ENCODE measurements at regions not wholly inside any gene's neighbourhood (a gene's known extent, or its start where the extent isn't known, plus 50 kb on each side); places are given as distances from the start of the nearest gene placed in this dataset.

- Histone ChIP-seq H3K27ac (ENCODE audit: low read depth in 2 of 2, low read length in 2 of 2) (no peak overlapping the region), H3K27me3 (ENCODE audit: control insufficient read depth in 2 of 2, insufficient read depth in 2 of 2, low read length in 2 of 2) (no peaks in the 10 kb centered on the region), H3K4me3 (ENCODE audit: low read length in 2 of 2) (no peak overlapping the region), H3K9ac (ENCODE audit: low read depth in 1 of 2, low read length in 2 of 2) (no peak overlapping the region), H3K9me3 (ENCODE audit: control insufficient read depth in 2 of 2, low read length in 2 of 2) (no peaks in the 10 kb centered on the region), H3K36me3 (ENCODE audit: control insufficient read depth in 2 of 2, insufficient read depth in 2 of 2, low read length in 2 of 2) (no peaks in the 10 kb centered on the region), H3K4me1 (ENCODE audit: control insufficient read depth in 2 of 2, insufficient read depth in 2 of 2, low read length in 2 of 2) (no peaks in the 10 kb centered on the region)
Observed at GRCh38 chr18:28469946-28470345, 293.0 kb upstream of the CDH2 start.

GRCh38 chr18:28468901-28469300 is 292.0 kb upstream of the CDH2 start:
- no peaks in the 10 kb centered on the region for H3K9me3 ChIP-seq (ENCODE audit: control insufficient read depth in 2 of 2, low read length in 2 of 2)
- no peaks in the 10 kb centered on the region for H3K36me3 ChIP-seq (ENCODE audit: control insufficient read depth in 2 of 2, insufficient read depth in 2 of 2, low read length in 2 of 2)
- no peak overlapping the region for H3K27ac ChIP-seq (ENCODE audit: low read depth in 2 of 2, low read length in 2 of 2)
- H3K4me1 ChIP-seq (ENCODE audit: control insufficient read depth in 2 of 2, insufficient read depth in 2 of 2, low read length in 2 of 2), result no peaks in the 10 kb centered on the region
- H3K27me3 ChIP-seq (ENCODE audit: control insufficient read depth in 2 of 2, insufficient read depth in 2 of 2, low read length in 2 of 2), result no peaks in the 10 kb centered on the region
- no peak overlapping the region for H3K9ac ChIP-seq (ENCODE audit: low read depth in 1 of 2, low read length in 2 of 2)
- H3K4me3 ChIP-seq (ENCODE audit: low read length in 2 of 2), result no peak overlapping the region

- Histone ChIP-seq H3K4me1 (ENCODE audit: control insufficient read depth in 2 of 2, insufficient read depth in 2 of 2, low read length in 2 of 2) (no peaks in the 10 kb centered on the region), H3K4me3 (ENCODE audit: low read length in 2 of 2) (no peak overlapping the region), H3K9me3 (ENCODE audit: control insufficient read depth in 2 of 2, low read length in 2 of 2) (peaks cover 2% of the 10 kb centered on the region in 2 donors), H3K9ac (ENCODE audit: low read depth in 1 of 2, low read length in 2 of 2) (no peak overlapping the region), H3K27ac (ENCODE audit: low read depth in 2 of 2, low read length in 2 of 2) (no peak overlapping the region), H3K36me3 (ENCODE audit: control insufficient read depth in 2 of 2, insufficient read depth in 2 of 2, low read length in 2 of 2) (no peaks in the 10 kb centered on the region), H3K27me3 (ENCODE audit: control insufficient read depth in 2 of 2, insufficient read depth in 2 of 2, low read length in 2 of 2) (no peaks in the 10 kb centered on the region)
Observed at GRCh38 chr18:28466204-28466603, 289.3 kb upstream of the CDH2 start.

- Histone ChIP-seq H3K9me3 (ENCODE audit: control insufficient read depth in 2 of 2, low read length in 2 of 2) (peaks cover 2% of the 10 kb centered on the region in 2 donors), H3K4me1 (ENCODE audit: control insufficient read depth in 2 of 2, insufficient read depth in 2 of 2, low read length in 2 of 2) (no peaks in the 10 kb centered on the region), H3K4me3 (ENCODE audit: low read length in 2 of 2) (no peak overlapping the region), H3K27ac (ENCODE audit: low read depth in 2 of 2, low read length in 2 of 2) (no peak overlapping the region), H3K36me3 (ENCODE audit: control insufficient read depth in 2 of 2, insufficient read depth in 2 of 2, low read length in 2 of 2) (no peaks in the 10 kb centered on the region), H3K27me3 (ENCODE audit: control insufficient read depth in 2 of 2, insufficient read depth in 2 of 2, low read length in 2 of 2) (no peaks in the 10 kb centered on the region), H3K9ac (ENCODE audit: low read depth in 1 of 2, low read length in 2 of 2) (no peak overlapping the region)
Observed at GRCh38 chr18:28459587-28459986, 282.7 kb upstream of the CDH2 start.

GRCh38 chr18:28458751-28459150 is 281.8 kb upstream of the CDH2 start:
- Histone ChIP-seq H3K36me3 (ENCODE audit: control insufficient read depth in 2 of 2, insufficient read depth in 2 of 2, low read length in 2 of 2) (no peaks in the 10 kb centered on the region), H3K27me3 (ENCODE audit: control insufficient read depth in 2 of 2, insufficient read depth in 2 of 2, low read length in 2 of 2) (no peaks in the 10 kb centered on the region), H3K27ac (ENCODE audit: low read depth in 2 of 2, low read length in 2 of 2) (no peak overlapping the region), H3K9ac (ENCODE audit: low read depth in 1 of 2, low read length in 2 of 2) (no peak overlapping the region), H3K4me1 (ENCODE audit: control insufficient read depth in 2 of 2, insufficient read depth in 2 of 2, low read length in 2 of 2) (no peaks in the 10 kb centered on the region), H3K9me3 (ENCODE audit: control insufficient read depth in 2 of 2, low read length in 2 of 2) (peaks cover 2% of the 10 kb centered on the region in 2 donors), H3K4me3 (ENCODE audit: low read length in 2 of 2) (no peak overlapping the region)

GRCh38 chr18:28457784-28458183 is 280.9 kb upstream of the CDH2 start:
- Histone ChIP-seq H3K27me3 (ENCODE audit: control insufficient read depth in 2 of 2, insufficient read depth in 2 of 2, low read length in 2 of 2) (no peaks in the 10 kb centered on the region), H3K9ac (ENCODE audit: low read depth in 1 of 2, low read length in 2 of 2) (no peak overlapping the region), H3K27ac (ENCODE audit: low read depth in 2 of 2, low read length in 2 of 2) (no peak overlapping the region), H3K4me3 (ENCODE audit: low read length in 2 of 2) (no peak overlapping the region), H3K36me3 (ENCODE audit: control insufficient read depth in 2 of 2, insufficient read depth in 2 of 2, low read length in 2 of 2) (no peaks in the 10 kb centered on the region), H3K9me3 (ENCODE audit: control insufficient read depth in 2 of 2, low read length in 2 of 2) (no peaks in the 10 kb centered on the region), H3K4me1 (ENCODE audit: control insufficient read depth in 2 of 2, insufficient read depth in 2 of 2, low read length in 2 of 2) (no peaks in the 10 kb centered on the region)

GRCh38 chr18:28455971-28456370 is 279.0 kb upstream of the CDH2 start:
- no peak overlapping the region for H3K27ac ChIP-seq (ENCODE audit: low read depth in 2 of 2, low read length in 2 of 2)
- H3K4me3 ChIP-seq (ENCODE audit: low read length in 2 of 2), result no peak overlapping the region
- no peaks in the 10 kb centered on the region for H3K36me3 ChIP-seq (ENCODE audit: control insufficient read depth in 2 of 2, insufficient read depth in 2 of 2, low read length in 2 of 2)
- no peaks in the 10 kb centered on the region for H3K4me1 ChIP-seq (ENCODE audit: control insufficient read depth in 2 of 2, insufficient read depth in 2 of 2, low read length in 2 of 2)
- no peaks in the 10 kb centered on the region for H3K9me3 ChIP-seq (ENCODE audit: control insufficient read depth in 2 of 2, low read length in 2 of 2)
- no peak overlapping the region for H3K9ac ChIP-seq (ENCODE audit: low read depth in 1 of 2, low read length in 2 of 2)
- H3K27me3 ChIP-seq (ENCODE audit: control insufficient read depth in 2 of 2, insufficient read depth in 2 of 2, low read length in 2 of 2), result no peaks in the 10 kb centered on the region

GRCh38 chr18:28439870-28440269 is 262.9 kb upstream of the CDH2 start:
- Histone ChIP-seq H3K27me3 (ENCODE audit: control insufficient read depth in 2 of 2, insufficient read depth in 2 of 2, low read length in 2 of 2) (no peaks in the 10 kb centered on the region), H3K9ac (ENCODE audit: low read depth in 1 of 2, low read length in 2 of 2) (no peak overlapping the region), H3K36me3 (ENCODE audit: control insufficient read depth in 2 of 2, insufficient read depth in 2 of 2, low read length in 2 of 2) (no peaks in the 10 kb centered on the region), H3K4me3 (ENCODE audit: low read length in 2 of 2) (no peak overlapping the region), H3K9me3 (ENCODE audit: control insufficient read depth in 2 of 2, low read length in 2 of 2) (peaks cover 0 to 5% of the 10 kb centered on the region in 2 donors), H3K4me1 (ENCODE audit: control insufficient read depth in 2 of 2, insufficient read depth in 2 of 2, low read length in 2 of 2) (no peaks in the 10 kb centered on the region), H3K27ac (ENCODE audit: low read depth in 2 of 2, low read length in 2 of 2) (no peak overlapping the region)

- no peaks in the 10 kb centered on the region for H3K4me1 ChIP-seq (ENCODE audit: control insufficient read depth in 2 of 2, insufficient read depth in 2 of 2, low read length in 2 of 2)
- H3K4me3 ChIP-seq (ENCODE audit: low read length in 2 of 2), result no peak overlapping the region
- H3K27ac ChIP-seq (ENCODE audit: low read depth in 2 of 2, low read length in 2 of 2), result no peak overlapping the region
- peaks cover 0 to 3% of the 10 kb centered on the region in 2 donors for H3K9me3 ChIP-seq (ENCODE audit: control insufficient read depth in 2 of 2, low read length in 2 of 2)
- H3K9ac ChIP-seq (ENCODE audit: low read depth in 1 of 2, low read length in 2 of 2), result no peak overlapping the region
- H3K36me3 ChIP-seq (ENCODE audit: control insufficient read depth in 2 of 2, insufficient read depth in 2 of 2, low read length in 2 of 2), result no peaks in the 10 kb centered on the region
- no peaks in the 10 kb centered on the region for H3K27me3 ChIP-seq (ENCODE audit: control insufficient read depth in 2 of 2, insufficient read depth in 2 of 2, low read length in 2 of 2)
Observed at GRCh38 chr18:28438381-28438780, 261.5 kb upstream of the CDH2 start.

- H3K27ac ChIP-seq (ENCODE audit: low read depth in 2 of 2, low read length in 2 of 2), result no peak overlapping the region
- H3K36me3 ChIP-seq (ENCODE audit: control insufficient read depth in 2 of 2, insufficient read depth in 2 of 2, low read length in 2 of 2), result no peaks in the 10 kb centered on the region
- H3K9me3 ChIP-seq (ENCODE audit: control insufficient read depth in 2 of 2, low read length in 2 of 2), result peaks cover 0 to 3% of the 10 kb centered on the region in 2 donors
- H3K27me3 ChIP-seq (ENCODE audit: control insufficient read depth in 2 of 2, insufficient read depth in 2 of 2, low read length in 2 of 2), result no peaks in the 10 kb centered on the region
- H3K9ac ChIP-seq (ENCODE audit: low read depth in 1 of 2, low read length in 2 of 2), result no peak overlapping the region
- no peak overlapping the region for H3K4me3 ChIP-seq (ENCODE audit: low read length in 2 of 2)
- H3K4me1 ChIP-seq (ENCODE audit: control insufficient read depth in 2 of 2, insufficient read depth in 2 of 2, low read length in 2 of 2), result no peaks in the 10 kb centered on the region
Observed at GRCh38 chr18:28432339-28432738, 255.4 kb upstream of the CDH2 start.

- H3K27me3 ChIP-seq (ENCODE audit: control insufficient read depth in 2 of 2, insufficient read depth in 2 of 2, low read length in 2 of 2), result no peaks in the 10 kb centered on the region
- no peak overlapping the region for H3K27ac ChIP-seq (ENCODE audit: low read depth in 2 of 2, low read length in 2 of 2)
- no peak overlapping the region for H3K4me3 ChIP-seq (ENCODE audit: low read length in 2 of 2)
Observed at GRCh38 chr18:28425886-28426285, 249.0 kb upstream of the CDH2 start.

More at GRCh38 chr18:28425886-28426285, 249.0 kb upstream of the CDH2 start:
- Histone ChIP-seq H3K9ac (ENCODE audit: low read depth in 1 of 2, low read length in 2 of 2) (no peak overlapping the region), H3K4me1 (ENCODE audit: control insufficient read depth in 2 of 2, insufficient read depth in 2 of 2, low read length in 2 of 2) (no peaks in the 10 kb centered on the region), H3K9me3 (ENCODE audit: control insufficient read depth in 2 of 2, low read length in 2 of 2) (peaks cover 0 to 3% of the 10 kb centered on the region in 2 donors), H3K36me3 (ENCODE audit: control insufficient read depth in 2 of 2, insufficient read depth in 2 of 2, low read length in 2 of 2) (no peaks in the 10 kb centered on the region)

Measured in mucosa of rectum (tissue), 2 donors.